ENCODE measurements at regions not wholly inside any gene's neighbourhood (a gene's known extent, or its start where the extent isn't known, plus 50 kb on each side); places are given as distances from the start of the nearest gene placed in this dataset.

DNA sequence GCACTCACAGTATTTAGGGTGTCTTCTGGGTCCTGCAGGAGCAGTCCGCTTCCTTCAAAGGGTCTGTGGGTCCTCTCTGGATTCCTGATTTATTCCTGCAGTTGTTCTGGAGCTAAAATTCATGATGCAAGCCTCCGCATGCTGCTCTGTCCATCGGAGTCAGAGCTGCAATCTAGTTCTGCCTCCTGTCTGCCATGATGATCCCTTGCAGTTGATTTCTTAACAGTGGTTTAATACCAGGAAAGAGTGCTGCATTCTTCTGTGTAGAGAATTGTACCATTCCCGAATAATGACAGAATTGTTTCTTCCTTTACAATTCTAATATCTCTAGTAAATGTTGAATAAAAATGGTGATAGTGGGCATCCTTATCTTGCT lies 72.0 kb upstream of the B3GAT2 start:
- no peaks in the 10 kb centered on the region for H3K27me3 ChIP-seq (replicated peaks; ENCODE audit: insufficient read depth)
- H3K4me1 ChIP-seq (replicated peaks) = no peaks in the 10 kb centered on the region
- no peak for DNase-seq (ENCODE audit: low spot score)
- no peak for TF ChIP-seq CTCF (IDR thresholded peaks at IDR 0.05)
- TF ChIP-seq POLR2AphosphoS5 (IDR thresholded peaks at IDR 0.05) = no peak
- TF ChIP-seq POLR2A (IDR thresholded peaks at IDR 0.05) = no peak
- intact Hi-C loops (cut with DNase I) = no loop called here
- H3K9me3 ChIP-seq = no peaks in the 10 kb centered on the region
- H3K27ac ChIP-seq = no peak overlapping the region
- no peak overlapping the region for H3K4me3 ChIP-seq
- no peaks in the 10 kb centered on the region for H3K36me3 ChIP-seq
- 77% methylated on average over 4 of the region's 4 CpGs for WGBS

GRCh38 chr6:71029555-71029954 lies 72.7 kb upstream of the B3GAT2 start:
- Histone ChIP-seq H3K27ac (no peak overlapping the region), H3K36me3 (no peaks in the 10 kb centered on the region), H3K4me1 (replicated peaks) (no peaks in the 10 kb centered on the region), H3K9me3 (no peaks in the 10 kb centered on the region), H3K27me3 (replicated peaks; ENCODE audit: insufficient read depth) (no peaks in the 10 kb centered on the region), H3K4me3 (no peak overlapping the region)
- intact Hi-C loops (cut with DNase I) = no loop called here
- TF ChIP-seq CTCF (IDR thresholded peaks at IDR 0.05) = no peak
- TF ChIP-seq POLR2AphosphoS5 (IDR thresholded peaks at IDR 0.05) = no peak
- no peak for DNase-seq (ENCODE audit: low spot score)

DNA sequence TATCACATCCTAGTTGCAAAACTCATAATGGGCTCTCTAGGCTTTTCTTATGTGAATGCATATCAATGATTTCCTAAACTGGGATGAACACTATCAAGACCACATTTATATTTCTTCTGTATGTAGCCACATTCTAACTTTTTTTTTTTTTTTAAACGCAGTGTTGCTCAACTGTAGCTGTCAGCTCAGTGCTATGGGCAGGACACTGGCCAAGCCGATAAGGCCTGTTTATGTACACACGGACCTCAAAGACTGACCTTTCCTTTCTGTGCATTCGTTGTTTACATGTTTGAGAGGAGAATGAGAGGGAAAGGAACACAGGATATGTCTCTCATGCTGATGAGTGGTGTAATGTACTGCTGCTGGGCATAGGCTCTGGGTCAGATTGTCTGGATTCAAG lies 75.1 kb upstream of the B3GAT2 start:
- Histone ChIP-seq H3K27me3 (replicated peaks; ENCODE audit: insufficient read depth) (no peaks in the 10 kb centered on the region), H3K27ac (no peak overlapping the region), H3K4me3 (no peak overlapping the region), H3K9me3 (no peaks in the 10 kb centered on the region), H3K36me3 (no peaks in the 10 kb centered on the region), H3K4me1 (replicated peaks) (no peaks in the 10 kb centered on the region)
- no peak for DNase-seq (ENCODE audit: low spot score)
- WGBS = 50% methylated on average over 4 of the region's 4 CpGs
- intact Hi-C loops (cut with DNase I) = no loop called here
- TF ChIP-seq CTCF (IDR thresholded peaks at IDR 0.05) (no peak), POLR2AphosphoS5 (IDR thresholded peaks at IDR 0.05) (no peak), POLR2A (IDR thresholded peaks at IDR 0.05) (no peak)

DNA sequence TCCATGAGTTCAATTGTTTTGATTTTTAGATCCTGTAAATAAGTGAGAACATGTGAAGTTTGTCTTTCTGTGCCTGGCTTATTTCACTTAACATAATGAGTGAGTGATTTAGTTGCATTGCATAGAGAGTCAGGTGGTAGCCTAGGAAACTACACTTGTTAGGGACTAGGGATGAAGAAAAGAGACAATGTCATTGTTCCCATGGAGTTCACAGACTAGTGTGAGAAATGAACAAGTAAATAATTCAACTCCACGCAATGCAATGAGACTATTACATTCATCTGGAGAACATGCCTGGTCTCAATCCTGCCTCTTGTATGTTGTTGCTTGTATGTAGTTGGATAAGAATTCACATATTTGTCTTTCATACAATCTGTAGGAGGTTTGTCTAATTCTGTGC lies 76.3 kb upstream of the B3GAT2 start:
- no peaks in the 10 kb centered on the region for H3K9me3 ChIP-seq
- no peak overlapping the region for H3K27ac ChIP-seq
- no peaks in the 10 kb centered on the region for H3K36me3 ChIP-seq
- H3K4me1 ChIP-seq (replicated peaks) = no peaks in the 10 kb centered on the region
- H3K27me3 ChIP-seq (replicated peaks; ENCODE audit: insufficient read depth) = no peaks in the 10 kb centered on the region
- TF ChIP-seq POLR2A (IDR thresholded peaks at IDR 0.05) = no peak
- TF ChIP-seq POLR2AphosphoS5 (IDR thresholded peaks at IDR 0.05) = no peak
- no peak for TF ChIP-seq CTCF (IDR thresholded peaks at IDR 0.05)
- intact Hi-C loops (cut with DNase I) = no loop called here
- WGBS = 91% methylated on average over 1 of the region's 1 CpG
- no peak overlapping the region for H3K4me3 ChIP-seq
- DNase-seq (ENCODE audit: low spot score) = no peak

GRCh38 chr6:71033890-71034289 lies 77.0 kb upstream of the B3GAT2 start:
- intact Hi-C loops (cut with DNase I) = no loop called here
- no peaks in the 10 kb centered on the region for H3K9me3 ChIP-seq
- TF ChIP-seq POLR2A (IDR thresholded peaks at IDR 0.05) (no peak), POLR2AphosphoS5 (IDR thresholded peaks at IDR 0.05) (no peak), CTCF (IDR thresholded peaks at IDR 0.05) (no peak)
- no peaks in the 10 kb centered on the region for H3K36me3 ChIP-seq
- H3K27ac ChIP-seq = no peak overlapping the region
- DNase-seq (ENCODE audit: low spot score) = no peak
- H3K4me3 ChIP-seq = no peak overlapping the region
- no peaks in the 10 kb centered on the region for H3K27me3 ChIP-seq (replicated peaks; ENCODE audit: insufficient read depth)
- H3K4me1 ChIP-seq (replicated peaks) = no peaks in the 10 kb centered on the region
- 54% methylated on average over 4 of the region's 4 CpGs for WGBS

Measured in prostate gland (tissue), 2 donors.